Naive B cell (primary cell): ENCODE measurements at regions not wholly inside any gene's neighbourhood (a gene's known extent, or its start where the extent isn't known, plus 50 kb on each side); places are given as distances from the start of the nearest gene placed in this dataset.

ENCODE experiments used
- ATAC-seq, 2 donors: fragments of 150-1000 bp; cut with Tn5 transposase; 2 replicates each; pipeline ENCODE4 v1.10.0; 2021; ENCODE audit warnings: low read depth in 2 of 2, mild to moderate bottlenecking in 2 of 2, moderate library complexity in 2 of 2
- DNase-seq: peaks from one replicate; pipeline ENCODE4 v3.0.0; 2022
- H3K27ac Mint-ChIP-seq, 6 donors: one replicate each; pipeline ENCODE4 v1.8.0; 2020 to 2022; ENCODE audit warnings: mild to moderate bottlenecking in 6 of 6, mixed read lengths in 6 of 6, moderate library complexity in 5 of 6, inconsistent platforms in 2 of 6
- H3K27me3 Mint-ChIP-seq, 3 donors: one replicate each; pipeline ENCODE4 v1.8.0; 2021 to 2022; ENCODE audit warnings: mixed read lengths in 3 of 3, mild to moderate bottlenecking in 1 of 3
- H3K36me3 Mint-ChIP-seq, 2 donors: one replicate each; pipeline ENCODE4 v1.8.0; 2020 to 2022; ENCODE audit warnings: mixed read lengths in 2 of 2, inconsistent platforms in 1 of 2, mild to moderate bottlenecking in 1 of 2
- H3K4me1 Mint-ChIP-seq, 3 donors: one replicate each; pipeline ENCODE4 v1.8.0; 2020 to 2022; ENCODE audit warnings: mixed read lengths in 3 of 3, inconsistent platforms in 1 of 3, mild to moderate bottlenecking in 1 of 3, moderate library complexity in 1 of 3
- H3K4me3 Mint-ChIP-seq, 8 donors: one replicate each; pipeline ENCODE4 v1.8.0; 2020 to 2022; ENCODE audit warnings: mild to moderate bottlenecking in 8 of 8, mixed read lengths in 8 of 8, moderate library complexity in 8 of 8, inconsistent platforms in 2 of 8
- H3K9me3 Mint-ChIP-seq, 7 donors: one replicate each; pipeline ENCODE4 v1.8.0; 2020 to 2022; ENCODE audit warnings: mixed read lengths in 7 of 7, mild to moderate bottlenecking in 5 of 7, inconsistent platforms in 2 of 7, moderate library complexity in 1 of 7

DNA sequence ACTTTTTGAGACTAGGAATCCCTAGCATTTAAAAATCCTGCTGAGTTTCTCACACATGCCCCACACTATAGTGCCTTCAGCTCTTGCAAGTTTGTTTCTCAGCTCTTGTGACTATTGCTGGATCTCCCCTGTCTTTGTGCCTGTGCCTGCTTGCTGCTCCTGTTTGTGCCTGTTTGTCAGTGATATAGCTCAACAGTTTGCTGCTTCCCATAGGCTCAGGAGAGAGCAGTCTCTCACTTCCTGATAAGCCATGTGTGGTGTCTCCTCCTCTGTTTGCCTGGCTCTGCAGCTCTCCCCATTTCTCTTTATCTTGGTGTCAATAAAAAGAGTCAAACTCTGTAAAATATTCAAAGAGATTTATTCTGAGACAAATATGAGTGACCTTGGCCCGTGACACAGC, 259.8 kb upstream of the CLNK start:
- H3K27ac Mint-ChIP-seq, result no peak overlapping the region
- peaks cover 3 to 15% of the 10 kb centered on the region in 2 donors for H3K36me3 Mint-ChIP-seq
- peaks cover 6 to 45% (median 24%) of the 10 kb centered on the region in 7 donors for H3K9me3 Mint-ChIP-seq
- DNase-seq (no peak), ATAC-seq (no peak)
- no peak overlapping the region for H3K4me3 Mint-ChIP-seq
- H3K4me1 Mint-ChIP-seq, result peaks cover 13 to 26% (median 15%) of the 10 kb centered on the region in 3 donors
- H3K27me3 Mint-ChIP-seq, result no peaks in the 10 kb centered on the region

DNA sequence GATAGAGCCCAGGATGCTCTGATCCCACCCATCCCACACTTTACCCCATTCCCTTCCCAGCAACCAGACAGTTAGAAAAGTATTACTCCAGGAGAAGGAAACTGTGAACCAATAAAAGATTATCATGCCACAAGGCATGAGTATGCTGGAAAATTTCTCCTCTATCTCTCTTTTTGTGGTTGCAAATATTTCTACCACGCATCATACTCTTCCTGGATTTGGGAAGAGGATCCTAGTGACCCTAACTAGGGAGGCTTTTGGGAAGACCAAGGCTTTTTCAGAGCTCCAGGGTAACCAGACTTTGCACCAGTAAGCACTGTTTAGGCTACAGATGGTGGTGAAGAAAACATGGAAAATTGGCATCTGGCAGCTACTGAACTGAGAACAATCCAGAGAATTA, 257.6 kb upstream of the CLNK start:
- no peaks in the 10 kb centered on the region for H3K27me3 Mint-ChIP-seq
- H3K36me3 Mint-ChIP-seq, result peaks cover 7 to 21% of the 10 kb centered on the region in 2 donors
- H3K4me1 Mint-ChIP-seq, result peaks cover 7 to 17% (median 9%) of the 10 kb centered on the region in 3 donors
- no peak for DNase-seq
- no peak overlapping the region for H3K27ac Mint-ChIP-seq
- no peak for ATAC-seq
- peaks cover 11 to 43% (median 29%) of the 10 kb centered on the region in 7 donors for H3K9me3 Mint-ChIP-seq
- H3K4me3 Mint-ChIP-seq, result no peak overlapping the region

DNA sequence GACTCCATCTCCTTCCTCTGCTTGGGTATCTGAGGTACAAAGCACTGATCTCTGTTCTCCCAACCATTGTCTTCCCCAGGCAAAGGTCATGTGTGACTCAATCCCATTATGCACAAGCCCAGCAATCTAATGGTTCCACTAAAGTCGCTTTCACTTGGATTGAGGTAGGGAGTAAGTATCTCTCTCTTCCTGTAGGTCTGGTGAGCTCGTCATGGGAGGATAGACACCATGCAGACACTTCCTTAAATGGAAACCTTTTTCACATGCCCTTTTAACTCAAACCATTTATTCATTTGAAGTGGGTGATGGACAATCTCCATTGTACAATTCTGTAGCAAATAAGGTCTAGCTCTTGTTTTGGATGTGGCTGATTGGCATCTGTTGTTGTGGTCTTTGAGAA, 245.2 kb upstream of the CLNK start:
- no peak for DNase-seq
- ATAC-seq, result peak; percentile 58 to 60
- H3K4me3 Mint-ChIP-seq, result peak overlapping the region in 1 of 8 donors; percentile 37
- peak overlapping the region in 2 of 6 donors; percentile 34 to 54 for H3K27ac Mint-ChIP-seq
- peaks cover 18 to 21% (median 19%) of the 10 kb centered on the region in 3 donors for H3K4me1 Mint-ChIP-seq
- H3K9me3 Mint-ChIP-seq, result peaks cover 0 to 4% (median 0%) of the 10 kb centered on the region in 7 donors
- H3K27me3 Mint-ChIP-seq, result no peaks in the 10 kb centered on the region
- peaks cover 0 to 7% of the 10 kb centered on the region in 2 donors for H3K36me3 Mint-ChIP-seq

DNA sequence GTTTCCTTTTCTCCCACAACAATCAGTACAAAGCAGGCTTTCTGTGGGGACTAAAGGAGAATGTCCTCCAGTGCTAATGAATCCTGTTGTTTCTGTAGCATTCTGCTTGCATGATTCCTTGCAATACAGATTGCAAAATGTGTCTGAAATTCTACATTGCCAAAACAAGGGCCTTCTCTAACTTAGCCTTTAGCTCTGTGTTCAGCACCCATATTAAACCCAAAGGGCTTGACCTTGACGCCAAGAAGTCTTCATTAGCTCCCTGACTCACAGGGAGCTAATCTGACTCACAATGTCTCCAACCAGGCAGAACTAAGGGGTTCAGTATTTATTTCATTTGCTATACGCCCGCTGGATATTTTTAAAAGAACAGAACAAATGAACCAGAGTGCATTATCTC, 241.4 kb upstream of the CLNK start:
- H3K36me3 Mint-ChIP-seq, result peaks cover 0 to 7% of the 10 kb centered on the region in 2 donors
- H3K4me1 Mint-ChIP-seq, result peaks cover 10 to 15% (median 10%) of the 10 kb centered on the region in 3 donors
- peaks cover 0 to 2% (median 0%) of the 10 kb centered on the region in 7 donors for H3K9me3 Mint-ChIP-seq
- no peak overlapping the region for H3K27ac Mint-ChIP-seq
- ATAC-seq (no peak), DNase-seq (no peak)
- no peaks in the 10 kb centered on the region for H3K27me3 Mint-ChIP-seq
- H3K4me3 Mint-ChIP-seq, result no peak overlapping the region

DNA sequence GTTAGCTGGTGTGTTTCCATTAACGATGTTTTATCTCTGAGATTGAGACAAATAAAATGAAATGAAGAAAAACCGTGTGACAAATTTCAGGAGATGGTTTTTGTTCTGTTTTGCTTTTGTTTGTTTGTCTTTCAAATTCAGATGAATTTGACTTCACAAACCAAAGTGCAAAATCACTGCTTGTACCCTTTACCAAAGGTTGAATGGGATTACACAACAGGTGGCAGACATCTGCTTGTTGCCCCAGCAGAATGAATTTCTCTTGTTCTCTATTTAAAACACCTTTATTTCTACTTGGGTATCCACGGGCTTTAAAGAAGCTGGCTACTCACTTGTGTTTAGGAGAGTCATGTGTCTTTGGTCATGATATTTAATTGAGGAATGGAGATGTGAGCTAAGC, 239.7 kb upstream of the CLNK start:
- peaks cover 0 to 2% (median 0%) of the 10 kb centered on the region in 3 donors for H3K4me1 Mint-ChIP-seq
- ATAC-seq (no peak), DNase-seq (no peak)
- H3K9me3 Mint-ChIP-seq, result peaks cover 0 to 4% (median 0%) of the 10 kb centered on the region in 7 donors
- no peak overlapping the region for H3K27ac Mint-ChIP-seq
- peaks cover 0 to 7% of the 10 kb centered on the region in 2 donors for H3K36me3 Mint-ChIP-seq
- no peaks in the 10 kb centered on the region for H3K27me3 Mint-ChIP-seq
- no peak overlapping the region for H3K4me3 Mint-ChIP-seq

DNA sequence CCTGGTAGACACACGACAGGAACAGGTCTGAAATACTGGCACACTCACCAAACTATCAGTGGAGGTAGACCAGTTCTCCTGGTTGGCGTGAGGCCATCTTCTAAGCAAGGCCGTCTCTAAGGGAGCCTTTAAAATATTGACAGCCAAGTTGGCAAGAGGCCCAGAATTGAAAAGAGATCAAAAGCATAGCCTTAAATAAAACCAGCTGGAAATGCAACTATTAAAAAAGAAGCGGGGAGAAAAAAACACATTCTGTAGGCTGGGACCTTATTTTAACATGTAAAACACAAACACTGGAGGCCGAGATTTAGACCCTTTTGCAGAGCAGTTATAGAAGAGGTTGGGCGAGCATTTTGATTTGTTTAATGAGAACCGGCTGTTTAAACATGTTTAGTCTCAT, 233.0 kb upstream of the CLNK start:
- DNase-seq, result no peak
- Mint-ChIP-seq H3K9me3 (peaks cover 0 to 4% (median 0%) of the 10 kb centered on the region in 7 donors), H3K4me3 (no peak overlapping the region), H3K27me3 (no peaks in the 10 kb centered on the region), H3K4me1 (no peaks in the 10 kb centered on the region), H3K27ac (no peak overlapping the region), H3K36me3 (peaks cover 0 to 7% of the 10 kb centered on the region in 2 donors)
- no peak for ATAC-seq

DNA sequence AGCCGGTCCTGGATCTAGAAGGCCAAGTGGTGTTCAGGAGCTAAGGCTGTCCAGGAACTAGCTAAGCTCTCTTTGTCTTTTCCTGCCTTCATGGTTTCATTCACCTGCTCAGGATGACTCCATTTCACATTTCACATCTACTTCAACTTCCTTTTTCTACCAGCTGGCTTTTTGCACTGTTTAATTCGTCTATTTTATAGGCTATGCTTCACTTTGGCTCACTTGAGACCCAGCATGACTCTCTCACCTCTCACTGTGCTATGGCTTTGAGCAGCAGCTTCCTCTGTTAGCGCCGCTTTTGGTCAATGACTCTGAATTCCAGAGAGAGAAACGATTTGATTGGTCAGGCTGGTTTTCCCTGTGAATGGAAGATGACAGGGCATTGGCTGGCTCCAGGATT, 213.5 kb upstream of the CLNK start:
- Mint-ChIP-seq H3K27ac (peak overlapping the region in 5 of 6 donors; percentile 27 to 92 (median 40)), H3K4me3 (peak overlapping the region in 4 of 8 donors; percentile 6 to 69 (median 48)), H3K36me3 (peaks cover 0 to 4% of the 10 kb centered on the region in 2 donors), H3K9me3 (peaks cover 0 to 1% (median 0%) of the 10 kb centered on the region in 7 donors), H3K27me3 (no peaks in the 10 kb centered on the region), H3K4me1 (peaks cover 22 to 34% (median 31%) of the 10 kb centered on the region in 3 donors)
- ATAC-seq (peak; percentile 78 to 80), DNase-seq (peak; percentile 25)

DNA sequence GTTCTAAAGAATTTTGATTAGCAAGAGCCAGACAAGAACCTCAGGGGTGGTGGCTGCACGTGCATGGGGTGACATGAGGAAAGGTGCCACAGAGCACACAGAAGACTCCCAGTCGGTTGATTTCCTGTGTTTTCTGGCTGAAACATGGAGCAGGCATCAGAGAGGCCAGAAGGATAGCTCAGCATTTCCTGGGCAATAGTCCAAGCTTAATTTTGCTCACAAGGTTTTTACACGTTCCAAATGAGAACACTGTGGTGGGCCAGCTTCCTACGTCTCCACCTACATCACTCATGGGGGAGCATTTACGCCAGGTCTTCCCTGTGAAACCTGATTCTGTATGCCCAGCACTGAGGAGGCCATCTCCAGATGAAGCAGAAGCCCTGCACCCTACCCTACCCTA, 212.5 kb upstream of the CLNK start:
- Mint-ChIP-seq H3K4me3 (no peak overlapping the region), H3K4me1 (peaks cover 23 to 35% (median 34%) of the 10 kb centered on the region in 3 donors), H3K9me3 (peaks cover 0 to 1% (median 0%) of the 10 kb centered on the region in 7 donors), H3K27me3 (no peaks in the 10 kb centered on the region), H3K27ac (no peak overlapping the region), H3K36me3 (peaks cover 0 to 4% of the 10 kb centered on the region in 2 donors)
- ATAC-seq, result no peak
- DNase-seq, result no peak

DNA sequence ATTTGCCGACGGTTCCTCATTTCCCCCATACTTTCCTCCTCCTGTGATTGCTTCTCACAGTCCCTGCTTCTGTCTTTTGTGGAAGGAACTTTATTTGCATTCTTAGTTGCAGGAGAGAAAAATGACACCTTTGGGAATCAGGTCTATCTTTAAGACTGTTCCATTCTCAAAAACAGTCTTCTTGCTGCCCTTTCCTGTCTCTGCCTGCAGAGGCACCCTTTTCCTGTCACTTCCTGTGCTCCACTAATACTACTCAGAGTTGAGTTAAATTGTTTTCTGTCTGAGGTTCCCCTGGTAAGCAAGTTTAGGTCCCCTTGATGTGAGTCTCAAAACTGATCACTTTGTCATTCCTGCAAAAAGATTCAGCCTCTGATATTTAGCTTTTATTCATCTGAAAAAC, 208.8 kb upstream of the CLNK start:
- peaks cover 0 to 2% (median 0%) of the 10 kb centered on the region in 7 donors for H3K9me3 Mint-ChIP-seq
- H3K36me3 Mint-ChIP-seq, result no peaks in the 10 kb centered on the region
- H3K27me3 Mint-ChIP-seq, result no peaks in the 10 kb centered on the region
- ATAC-seq, result peak; percentile 45 to 68
- peaks cover 18 to 34% (median 29%) of the 10 kb centered on the region in 3 donors for H3K4me1 Mint-ChIP-seq
- H3K4me3 Mint-ChIP-seq, result peak overlapping the region in 3 of 8 donors; percentile 38 to 45 (median 43)
- DNase-seq, result peak; percentile 14
- peak overlapping the region in 2 of 6 donors; percentile 78 to 79 for H3K27ac Mint-ChIP-seq

DNA sequence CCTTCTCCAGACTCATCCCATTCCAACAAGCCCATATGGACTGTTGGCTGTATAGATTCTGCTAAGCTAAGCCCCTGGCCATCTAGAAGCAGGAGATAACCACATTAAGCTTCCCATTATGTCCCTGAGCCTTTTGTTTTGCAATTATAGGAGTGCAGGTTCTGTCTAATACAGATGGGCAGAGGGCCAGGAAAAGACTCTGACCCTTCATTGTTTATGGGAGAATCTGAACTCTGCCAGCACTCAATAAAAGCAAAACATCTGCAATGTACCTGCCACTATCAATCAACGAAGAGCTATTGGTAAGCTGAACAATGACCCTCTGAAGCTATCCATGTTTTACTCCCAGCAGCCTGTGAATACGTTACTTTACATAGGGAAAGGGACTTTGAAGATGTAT, 207.3 kb upstream of the CLNK start:
- H3K27me3 Mint-ChIP-seq, result no peaks in the 10 kb centered on the region
- no peaks in the 10 kb centered on the region for H3K36me3 Mint-ChIP-seq
- H3K27ac Mint-ChIP-seq, result no peak overlapping the region
- H3K4me1 Mint-ChIP-seq, result peaks cover 12 to 21% (median 18%) of the 10 kb centered on the region in 3 donors
- no peak for ATAC-seq
- no peak for DNase-seq
- H3K4me3 Mint-ChIP-seq, result no peak overlapping the region
- H3K9me3 Mint-ChIP-seq, result peaks cover 0 to 2% (median 0%) of the 10 kb centered on the region in 7 donors

DNA sequence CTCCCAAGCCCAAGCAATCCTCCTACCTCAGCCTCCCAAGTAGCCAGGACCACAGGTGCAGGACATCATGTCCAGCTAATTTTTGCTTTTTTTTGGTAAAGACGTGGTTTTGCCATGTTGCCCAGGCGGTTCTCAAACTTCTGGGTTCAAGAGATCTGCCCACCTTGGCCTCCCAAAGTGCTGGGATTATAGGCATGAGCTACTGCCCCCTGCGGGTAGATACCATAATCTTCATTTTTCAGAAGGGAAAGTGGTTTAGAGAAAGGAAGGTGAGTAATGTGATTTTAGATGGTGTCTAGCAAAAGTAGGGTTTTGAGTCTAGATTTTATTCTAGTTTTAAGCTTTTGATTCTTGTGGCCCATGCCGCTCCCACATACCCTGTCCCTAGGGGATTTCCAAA, 205.3 kb upstream of the CLNK start:
- peak overlapping the region in 1 of 6 donors; percentile 39 for H3K27ac Mint-ChIP-seq
- H3K36me3 Mint-ChIP-seq, result no peaks in the 10 kb centered on the region
- H3K9me3 Mint-ChIP-seq, result peaks cover 0 to 2% (median 0%) of the 10 kb centered on the region in 7 donors
- DNase-seq (no peak), ATAC-seq (no peak)
- peaks cover 12 to 21% (median 15%) of the 10 kb centered on the region in 3 donors for H3K4me1 Mint-ChIP-seq
- peak overlapping the region in 1 of 8 donors; percentile 65 for H3K4me3 Mint-ChIP-seq
- H3K27me3 Mint-ChIP-seq, result no peaks in the 10 kb centered on the region

DNA sequence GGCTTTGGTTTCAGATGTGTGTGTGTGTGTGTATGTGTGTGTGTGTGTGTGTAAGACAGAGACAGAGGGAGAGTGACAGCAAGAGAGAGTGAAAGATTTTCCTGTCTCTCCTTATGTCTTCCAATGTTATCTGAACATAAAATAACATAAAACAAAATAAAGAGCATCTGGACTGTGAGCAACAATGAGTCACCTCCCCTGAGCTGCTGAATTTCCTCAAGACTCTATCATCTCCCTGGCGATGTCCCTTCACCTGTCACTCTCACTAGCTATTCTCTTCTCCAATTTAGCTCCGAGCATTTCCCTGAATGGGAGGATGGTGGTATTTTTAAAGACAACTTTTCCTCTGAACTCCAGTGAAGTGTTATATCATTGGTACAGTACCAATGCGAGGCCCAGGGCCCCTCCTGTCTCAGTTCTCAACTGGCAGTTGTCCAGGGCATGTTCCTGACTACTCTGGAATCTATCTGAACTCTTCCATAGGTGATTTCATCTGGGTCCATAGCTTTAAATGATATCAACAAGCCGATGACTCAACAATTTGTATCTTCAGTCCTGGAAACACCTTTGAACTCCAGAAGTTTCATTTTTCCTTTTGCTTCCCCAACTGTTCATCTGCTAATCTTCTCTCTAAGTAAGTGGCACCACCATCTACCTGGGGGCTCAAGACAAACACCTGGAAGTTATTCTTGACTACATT, 195.0 kb upstream of the CLNK start:
- H3K9me3 Mint-ChIP-seq, result no peaks in the 10 kb centered on the region
- no peaks in the 10 kb centered on the region for H3K27me3 Mint-ChIP-seq
- no peak overlapping the region for H3K4me3 Mint-ChIP-seq
- no peak overlapping the region for H3K27ac Mint-ChIP-seq
- ATAC-seq (no peak), DNase-seq (no peak)
- H3K4me1 Mint-ChIP-seq, result peaks cover 5% of the 10 kb centered on the region in 3 donors
- no peaks in the 10 kb centered on the region for H3K36me3 Mint-ChIP-seq

DNA sequence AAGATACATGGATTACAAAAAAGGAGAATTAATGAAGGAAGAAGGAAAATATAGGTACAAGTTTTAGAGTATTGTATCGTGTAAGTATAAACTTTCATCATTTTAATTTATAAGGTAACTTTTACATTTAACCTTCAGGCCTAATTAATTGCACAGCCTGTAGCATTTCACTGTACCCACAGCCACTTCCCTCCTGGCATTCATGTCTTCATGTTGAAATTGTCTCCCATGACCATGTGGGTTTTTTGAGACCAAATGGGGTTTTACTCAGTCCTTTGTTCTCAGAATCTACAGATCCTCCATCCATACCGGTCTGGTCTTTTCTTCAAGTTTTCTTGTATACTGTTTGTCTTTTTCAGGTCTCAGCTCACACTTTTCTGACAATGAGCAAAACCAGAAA, 194.3 kb upstream of the CLNK start:
- DNase-seq (no peak), ATAC-seq (no peak)
- Mint-ChIP-seq H3K27me3 (no peaks in the 10 kb centered on the region), H3K27ac (no peak overlapping the region), H3K9me3 (no peaks in the 10 kb centered on the region), H3K4me1 (peaks cover 5 to 8% (median 5%) of the 10 kb centered on the region in 3 donors), H3K4me3 (no peak overlapping the region), H3K36me3 (no peaks in the 10 kb centered on the region)

DNA sequence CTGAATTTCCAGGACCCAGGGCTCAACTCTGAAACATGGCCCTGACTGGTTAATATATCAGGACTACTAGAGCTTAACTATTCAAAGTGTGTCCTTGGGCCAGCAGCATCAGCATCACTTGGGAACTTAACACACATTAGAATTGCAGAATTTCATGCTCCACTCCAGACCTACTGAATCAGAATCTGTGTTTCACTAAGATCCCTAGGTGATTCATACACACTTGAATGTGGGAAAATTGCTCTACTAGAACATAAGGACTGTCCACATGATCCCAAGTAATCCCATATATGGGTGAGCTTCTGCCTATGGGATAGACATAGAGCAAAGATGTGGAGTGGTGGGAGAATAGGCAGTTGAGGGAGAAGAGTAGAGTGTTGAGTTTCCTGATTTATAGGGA, 192.5 kb upstream of the CLNK start:
- H3K27me3 Mint-ChIP-seq, result no peaks in the 10 kb centered on the region
- H3K9me3 Mint-ChIP-seq, result no peaks in the 10 kb centered on the region
- no peak overlapping the region for H3K4me3 Mint-ChIP-seq
- ATAC-seq (no peak), DNase-seq (no peak)
- peaks cover 9 to 20% (median 17%) of the 10 kb centered on the region in 3 donors for H3K4me1 Mint-ChIP-seq
- H3K36me3 Mint-ChIP-seq, result no peaks in the 10 kb centered on the region
- no peak overlapping the region for H3K27ac Mint-ChIP-seq
